SK-N-SH (cell line): ENCODE measurements at regions not wholly inside any gene's neighbourhood (a gene's known extent, or its start where the extent isn't known, plus 50 kb on each side); places are given as distances from the start of the nearest gene placed in this dataset.

Source experiments
- CTCF ChIA-PET: fragments of 300-600, 350-600 bp; formaldehyde crosslinking; extraction: SDS; loops from one replicate; lab custom pipeline; 2021; lab: Yijun Ruan, JAX
- POLR2A ChIA-PET: fragments of 350-600 bp; sonication (Branson Sonifier 250); formaldehyde crosslinking; extraction: SDS; loops from one replicate; lab custom pipeline; 2020; ENCODE audit warnings: antibody characterized with exemption, inconsistent platforms; lab: Yijun Ruan, JAX
- DNase-seq: peaks from one replicate; pipeline ENCODE4 v3.0.0; 2012
- H2AFZ ChIP-seq: fragments of 200-600 bp; sonication (generic); 2 replicates; pipeline ENCODE4 v1.8.1; 2016; ENCODE audit warnings: antibody characterized with exemption, mild to moderate bottlenecking, low read depth
- H3F3A ChIP-seq: fragments of 200-600 bp; sonication (generic); replicated peaks from 2 replicates; pipeline ENCODE3; 2016; ENCODE audit warnings: antibody characterized with exemption, mild to moderate bottlenecking; ENCODE audit not compliant: insufficient read depth
- H3K27ac ChIP-seq, 2 experiments: fragments of 200-500 bp in 1 of 2; fragments of 200-600 bp in 1 of 2; sonication (Bioruptor generic) in 1 of 2; sonication (generic), shearing (Covaris generic) in 1 of 2; 2 replicates each; pipeline versions ENCODE4 v1.5.1 to v1.6.1; 2014 to 2016; ENCODE audit warnings: low read depth in 2 of 2, inconsistent platforms in 1 of 2, low read length in 1 of 2, mild to moderate bottlenecking in 1 of 2, mixed read lengths in 1 of 2
- H3K27me3 ChIP-seq: fragments of 200-600 bp; sonication (generic), shearing (Covaris generic); 2 replicates; pipeline ENCODE4 v1.6.1; 2016; ENCODE audit warnings: mixed run types; ENCODE audit not compliant: insufficient read depth
- H3K36me3 ChIP-seq, 2 experiments: fragments of 200-500 bp in 1 of 2; fragments of 200-600 bp in 1 of 2; sonication (Bioruptor generic) in 1 of 2; sonication (generic) in 1 of 2; replicated peaks in 1 of 2; 2 replicates each; pipeline versions ENCODE3 to v1.5.1; 2014 to 2016; ENCODE audit warnings: low read length in 1 of 2, mild to moderate bottlenecking in 1 of 2; ENCODE audit not compliant: insufficient read depth in 2 of 2, control insufficient read depth in 1 of 2
- H3K4me1 ChIP-seq, 2 experiments: fragments of 200-500 bp in 1 of 2; fragments of 200-600 bp in 1 of 2; sonication (Bioruptor generic) in 1 of 2; sonication (generic), shearing (Covaris generic) in 1 of 2; 2 replicates each; pipeline versions ENCODE4 v1.5.1 to v1.6.1; 2014 to 2016; ENCODE audit warnings: low read depth in 1 of 2, low read length in 1 of 2, mixed run types in 1 of 2; ENCODE audit not compliant: insufficient read depth in 2 of 2, control insufficient read depth in 1 of 2
- H3K4me2 ChIP-seq: fragments of 200-600 bp; sonication (generic), shearing (Covaris generic); 2 replicates; pipeline ENCODE4 v1.6.1; 2017; ENCODE audit warnings: mixed run types
- H3K4me3 ChIP-seq, 2 experiments: fragments of 200-500 bp in 1 of 2; fragments of 200-600 bp in 1 of 2; sonication (Bioruptor generic) in 1 of 2; sonication (generic), shearing (Covaris generic) in 1 of 2; 2 replicates each; pipeline versions ENCODE4 v1.5.1 to v1.8.1; 2014 to 2016; ENCODE audit warnings: low read depth in 2 of 2, inconsistent platforms in 1 of 2, low read length in 1 of 2, mild to moderate bottlenecking in 1 of 2, mixed read lengths in 1 of 2, moderate library complexity in 1 of 2
- H3K79me2 ChIP-seq: fragments of 200-600 bp; sonication (generic); 2 replicates; pipeline ENCODE4 v1.8.1; 2017; ENCODE audit warnings: mild to moderate bottlenecking; ENCODE audit not compliant: insufficient read depth
- H3K9ac ChIP-seq: fragments of 200-600 bp; sonication (generic); 2 replicates; pipeline ENCODE4 v1.6.1; 2017; ENCODE audit warnings: mixed run types
- H3K9me2 ChIP-seq: fragments of 200-600 bp; sonication (generic); 2 replicates; pipeline ENCODE4 v1.6.1; 2017; ENCODE audit warnings: mixed run types
- H3K9me3 ChIP-seq: fragments of 200-600 bp; sonication (generic); 2 replicates; pipeline ENCODE4 v1.6.1; 2017; ENCODE audit warnings: mixed run types, mild to moderate bottlenecking, moderate library complexity
- H4K20me1 ChIP-seq: fragments of 200-600 bp; sonication (generic); 2 replicates; pipeline ENCODE4 v1.6.1; 2017; ENCODE audit warnings: mild to moderate bottlenecking, mixed run types; ENCODE audit not compliant: insufficient read depth
- CHD2 ChIP-seq: fragments of 150-350 bp; IDR thresholded peaks from 2 replicates; pipeline ENCODE4 v1.6.1; 2018; ENCODE audit warnings: low read length; ENCODE audit not compliant: partially characterized antibody
- EZH2phosphoT487 ChIP-seq: fragments of 200-600 bp; sonication (generic); IDR thresholded peaks from 2 replicates; pipeline ENCODE4 v1.6.1; 2017; ENCODE audit warnings: low read depth, mixed run types, mild to moderate bottlenecking, antibody characterized with exemption, moderate library complexity, borderline replicate concordance
- FOSL2 ChIP-seq: IDR thresholded peaks from 2 replicates; pipeline ENCODE4 v1.4.0; 2012; ENCODE audit warnings: low read depth, mild to moderate bottlenecking, moderate library complexity, borderline replicate concordance
- FOXM1 ChIP-seq: IDR thresholded peaks from 2 replicates; pipeline ENCODE4 v1.4.0; 2012; ENCODE audit warnings: low read depth, mild to moderate bottlenecking
- GABPA ChIP-seq: IDR thresholded peaks from 2 replicates; pipeline ENCODE4 v1.4.0; 2012; ENCODE audit warnings: low read depth, mild to moderate bottlenecking
- JUND ChIP-seq: IDR thresholded peaks from 2 replicates; pipeline ENCODE4 v1.4.0; 2012
- NFIC ChIP-seq: IDR thresholded peaks from 2 replicates; pipeline ENCODE4 v1.4.0; 2012; ENCODE audit warnings: borderline replicate concordance
- RCOR1 ChIP-seq: fragments of 150-350 bp; IDR thresholded peaks from 2 replicates; pipeline ENCODE4 v1.6.1; 2017; ENCODE audit warnings: antibody characterized with exemption, low read length
- RFX5 ChIP-seq: IDR thresholded peaks from 2 replicates; pipeline ENCODE4 v1.6.1; 2012; ENCODE audit warnings: mild to moderate bottlenecking, improper control_type of control experiment, low read length
- RXRA ChIP-seq: IDR thresholded peaks from 2 replicates; pipeline ENCODE4 v1.4.0; 2012; ENCODE audit warnings: low read depth, mild to moderate bottlenecking, borderline replicate concordance
- SIN3A ChIP-seq: IDR thresholded peaks from 2 replicates; pipeline ENCODE4 v1.6.1; 2012; ENCODE audit warnings: low read depth, mild to moderate bottlenecking, low read length, moderate library complexity, borderline replicate concordance
- TAF1 ChIP-seq: IDR thresholded peaks from 2 replicates; pipeline ENCODE4 v1.6.1; 2012; ENCODE audit warnings: low read depth, mild to moderate bottlenecking, low read length, moderate library complexity, borderline replicate concordance
- WGBS: methylation state at CpG from one replicate; pipeline ENCODE4 v1.1.6; 2017; ENCODE audit warnings: low lambda C conversion rate; 5-methylcytosine and 5-hydroxymethylcytosine counted together
- TF ChIP-seq, protein P1 (sequence below): IDR thresholded peaks from 2 replicates; pipeline ENCODE4 v1.6.1; 2012; ENCODE audit warnings: mild to moderate bottlenecking, low read depth, low read length, moderate library complexity
- TF ChIP-seq, protein P2 (sequence below): fragments of 150-350 bp; IDR thresholded peaks from 2 replicates; pipeline ENCODE4 v1.6.1; 2016; ENCODE audit warnings: mild to moderate bottlenecking, low read depth, low read length
- TF ChIP-seq, protein P3 (sequence below): fragments of 150-350 bp; IDR thresholded peaks from 2 replicates; pipeline ENCODE4 v1.6.1; 2017; ENCODE audit warnings: antibody characterized with exemption, low read length, low read depth, borderline replicate concordance

DNA sequence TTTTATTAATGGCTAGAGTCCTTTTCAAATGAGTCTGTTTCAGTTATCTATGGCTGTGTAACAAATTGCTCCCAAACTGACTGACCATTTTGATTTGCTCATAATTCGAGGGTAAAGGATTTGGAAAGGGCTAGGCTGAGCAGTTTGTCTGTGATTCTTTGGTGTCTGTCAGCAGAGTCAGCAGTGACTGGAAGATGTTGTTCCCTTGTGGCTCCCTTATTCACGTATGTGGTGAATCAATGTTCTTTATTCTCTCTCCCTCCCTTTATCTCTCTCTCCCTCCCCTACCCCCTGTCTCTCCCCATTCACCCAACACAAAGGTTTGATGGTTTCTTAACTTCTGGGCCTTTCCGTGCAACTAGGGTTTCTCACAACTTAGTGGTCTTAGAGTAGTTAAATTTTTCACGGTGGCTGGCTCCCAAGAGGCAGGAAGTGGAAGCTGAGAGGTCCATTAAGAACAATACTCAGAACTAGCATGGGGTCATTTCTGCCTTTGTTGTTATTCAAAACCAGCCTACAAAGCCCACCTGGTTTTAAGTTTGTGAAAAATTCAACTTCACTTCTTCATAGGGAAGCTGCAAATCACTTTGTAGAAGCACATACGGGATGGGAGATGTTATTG is 772.5 kb upstream of the SLITRK1 start:
- ChIA-PET CTCF (no interaction called here), POLR2A (no interaction called here)
- Histone ChIP-seq H3F3A (peaks cover 8% of the 10 kb centered on the region), H3K79me2 (no peaks in the 10 kb centered on the region), H3K4me2 (no peak overlapping the region), H3K4me1 (peaks cover 0 to 9% of the 10 kb centered on the region in 2 experiments; a peak in 1 of 4 replicates), H2AFZ (no peak overlapping the region), H4K20me1 (no peaks in the 10 kb centered on the region), H3K27me3 (no peaks in the 10 kb centered on the region), H3K36me3 (no peaks in the 10 kb centered on the region), H3K4me3 (no peak overlapping the region), H3K9me2 (no peaks in the 10 kb centered on the region), H3K27ac (no peak overlapping the region), H3K9me3 (no peaks in the 10 kb centered on the region), H3K9ac (no peak overlapping the region)
- TF ChIP-seq TAF1 (no peak), NFIC (no peak), GABPA (no peak), JUND (no peak), RFX5 (no peak), RCOR1 (no peak), SIN3A (no peak), FOSL2 (no peak), RXRA (no peak), CHD2 (no peak), FOXM1 (no peak), EZH2phosphoT487 (no peak)
- TF ChIP-seq, protein P1, sequence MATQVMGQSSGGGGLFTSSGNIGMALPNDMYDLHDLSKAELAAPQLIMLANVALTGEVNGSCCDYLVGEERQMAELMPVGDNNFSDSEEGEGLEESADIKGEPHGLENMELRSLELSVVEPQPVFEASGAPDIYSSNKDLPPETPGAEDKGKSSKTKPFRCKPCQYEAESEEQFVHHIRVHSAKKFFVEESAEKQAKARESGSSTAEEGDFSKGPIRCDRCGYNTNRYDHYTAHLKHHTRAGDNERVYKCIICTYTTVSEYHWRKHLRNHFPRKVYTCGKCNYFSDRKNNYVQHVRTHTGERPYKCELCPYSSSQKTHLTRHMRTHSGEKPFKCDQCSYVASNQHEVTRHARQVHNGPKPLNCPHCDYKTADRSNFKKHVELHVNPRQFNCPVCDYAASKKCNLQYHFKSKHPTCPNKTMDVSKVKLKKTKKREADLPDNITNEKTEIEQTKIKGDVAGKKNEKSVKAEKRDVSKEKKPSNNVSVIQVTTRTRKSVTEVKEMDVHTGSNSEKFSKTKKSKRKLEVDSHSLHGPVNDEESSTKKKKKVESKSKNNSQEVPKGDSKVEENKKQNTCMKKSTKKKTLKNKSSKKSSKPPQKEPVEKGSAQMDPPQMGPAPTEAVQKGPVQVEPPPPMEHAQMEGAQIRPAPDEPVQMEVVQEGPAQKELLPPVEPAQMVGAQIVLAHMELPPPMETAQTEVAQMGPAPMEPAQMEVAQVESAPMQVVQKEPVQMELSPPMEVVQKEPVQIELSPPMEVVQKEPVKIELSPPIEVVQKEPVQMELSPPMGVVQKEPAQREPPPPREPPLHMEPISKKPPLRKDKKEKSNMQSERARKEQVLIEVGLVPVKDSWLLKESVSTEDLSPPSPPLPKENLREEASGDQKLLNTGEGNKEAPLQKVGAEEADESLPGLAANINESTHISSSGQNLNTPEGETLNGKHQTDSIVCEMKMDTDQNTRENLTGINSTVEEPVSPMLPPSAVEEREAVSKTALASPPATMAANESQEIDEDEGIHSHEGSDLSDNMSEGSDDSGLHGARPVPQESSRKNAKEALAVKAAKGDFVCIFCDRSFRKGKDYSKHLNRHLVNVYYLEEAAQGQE = no peak
- TF ChIP-seq, protein P2, sequence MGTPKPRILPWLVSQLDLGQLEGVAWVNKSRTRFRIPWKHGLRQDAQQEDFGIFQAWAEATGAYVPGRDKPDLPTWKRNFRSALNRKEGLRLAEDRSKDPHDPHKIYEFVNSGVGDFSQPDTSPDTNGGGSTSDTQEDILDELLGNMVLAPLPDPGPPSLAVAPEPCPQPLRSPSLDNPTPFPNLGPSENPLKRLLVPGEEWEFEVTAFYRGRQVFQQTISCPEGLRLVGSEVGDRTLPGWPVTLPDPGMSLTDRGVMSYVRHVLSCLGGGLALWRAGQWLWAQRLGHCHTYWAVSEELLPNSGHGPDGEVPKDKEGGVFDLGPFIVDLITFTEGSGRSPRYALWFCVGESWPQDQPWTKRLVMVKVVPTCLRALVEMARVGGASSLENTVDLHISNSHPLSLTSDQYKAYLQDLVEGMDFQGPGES = no peak
- TF ChIP-seq, protein P3, sequence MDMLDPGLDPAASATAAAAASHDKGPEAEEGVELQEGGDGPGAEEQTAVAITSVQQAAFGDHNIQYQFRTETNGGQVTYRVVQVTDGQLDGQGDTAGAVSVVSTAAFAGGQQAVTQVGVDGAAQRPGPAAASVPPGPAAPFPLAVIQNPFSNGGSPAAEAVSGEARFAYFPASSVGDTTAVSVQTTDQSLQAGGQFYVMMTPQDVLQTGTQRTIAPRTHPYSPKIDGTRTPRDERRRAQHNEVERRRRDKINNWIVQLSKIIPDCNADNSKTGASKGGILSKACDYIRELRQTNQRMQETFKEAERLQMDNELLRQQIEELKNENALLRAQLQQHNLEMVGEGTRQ = no peak
- 59% methylated on average over 5 of the region's 5 CpGs for WGBS
- DNase-seq = no peak
